ENCODE measurements at regions not wholly inside any gene's neighbourhood (a gene's known extent, or its start where the extent isn't known, plus 50 kb on each side); places are given as distances from the start of the nearest gene placed in this dataset.

GRCh38 chr5:25393256-25393655, 748.5 kb upstream of the CDH10 start:
- CTCF ChIA-PET = no interaction called here
- no peak overlapping the region for H3K27ac ChIP-seq (ENCODE audit: low read depth, low read length)
- no peaks in the 10 kb centered on the region for H3K27me3 ChIP-seq (ENCODE audit: control insufficient read depth, insufficient read depth, low read length)
- H3K9me3 ChIP-seq (ENCODE audit: control insufficient read depth, insufficient read depth, low read length) = no peaks in the 10 kb centered on the region
- TF ChIP-seq CTCF (IDR thresholded peaks at IDR 0.05; ENCODE audit: low read depth, low read length) = no peak
- POLR2A ChIA-PET = no interaction called here
- H3K4me3 ChIP-seq (ENCODE audit: low read depth, low read length) = no peak overlapping the region
- no peak for DNase-seq (ENCODE audit: low read depth, low spot score)

DNA sequence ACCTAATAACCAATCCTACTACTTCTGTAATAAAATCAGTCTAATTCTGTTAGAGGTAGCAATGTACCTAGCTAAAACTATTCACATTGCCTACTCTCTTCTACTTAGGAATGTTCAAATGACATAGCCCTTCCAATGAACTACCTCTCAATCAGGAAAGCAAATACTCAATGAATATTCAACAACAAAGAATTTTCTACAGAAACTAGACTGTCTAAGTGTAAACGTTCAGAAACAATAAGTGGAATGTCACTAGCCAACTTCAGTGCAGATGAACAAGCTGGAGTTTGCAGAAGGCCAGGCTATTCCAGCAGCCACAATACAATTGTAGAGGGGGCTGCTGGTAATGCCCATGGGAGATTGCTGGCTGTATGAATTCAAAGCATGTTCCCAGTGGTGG, 743.2 kb upstream of the CDH10 start:
- Histone ChIP-seq H3K27me3 (ENCODE audit: control insufficient read depth, insufficient read depth, low read length) (no peaks in the 10 kb centered on the region), H3K4me3 (ENCODE audit: low read depth, low read length) (no peak overlapping the region), H3K9me3 (ENCODE audit: control insufficient read depth, insufficient read depth, low read length) (no peaks in the 10 kb centered on the region; the same call in 1 of the 2 replicates), H3K27ac (ENCODE audit: low read depth, low read length) (no peak overlapping the region)
- POLR2A ChIA-PET = no interaction called here
- no peak for DNase-seq (ENCODE audit: low read depth, low spot score)
- CTCF ChIA-PET = no interaction called here
- TF ChIP-seq CTCF (IDR thresholded peaks at IDR 0.05; ENCODE audit: low read depth, low read length) = no peak

- no peaks in the 10 kb centered on the region for H3K27me3 ChIP-seq (ENCODE audit: control insufficient read depth, insufficient read depth, low read length)
- H3K27ac ChIP-seq (ENCODE audit: low read depth, low read length) = no peak overlapping the region
- no peak for DNase-seq (ENCODE audit: low read depth, low spot score)
- TF ChIP-seq CTCF (IDR thresholded peaks at IDR 0.05; ENCODE audit: low read depth, low read length) = no peak
- no peak overlapping the region for H3K4me3 ChIP-seq (ENCODE audit: low read depth, low read length)
- ChIA-PET POLR2A (no interaction called here), CTCF (no interaction called here)
- peaks cover 20% of the 10 kb centered on the region for H3K9me3 ChIP-seq (ENCODE audit: control insufficient read depth, insufficient read depth, low read length)
Measured at GRCh38 chr5:25362799-25363198, 718.0 kb upstream of the CDH10 start.

GRCh38 chr5:25358919-25359318, 714.1 kb upstream of the CDH10 start:
- Histone ChIP-seq H3K4me3 (ENCODE audit: low read depth, low read length) (no peak overlapping the region), H3K27ac (ENCODE audit: low read depth, low read length) (no peak overlapping the region), H3K27me3 (ENCODE audit: control insufficient read depth, insufficient read depth, low read length) (no peaks in the 10 kb centered on the region), H3K9me3 (ENCODE audit: control insufficient read depth, insufficient read depth, low read length) (peaks cover 23% of the 10 kb centered on the region)
- POLR2A ChIA-PET = no interaction called here
- TF ChIP-seq CTCF (IDR thresholded peaks at IDR 0.05; ENCODE audit: low read depth, low read length) = no peak
- CTCF ChIA-PET = no interaction called here
- DNase-seq (ENCODE audit: low read depth, low spot score) = no peak

- CTCF ChIA-PET = no interaction called here
- Histone ChIP-seq H3K27ac (ENCODE audit: low read depth, low read length) (no peak overlapping the region), H3K4me3 (ENCODE audit: low read depth, low read length) (no peak overlapping the region), H3K27me3 (ENCODE audit: control insufficient read depth, insufficient read depth, low read length) (no peaks in the 10 kb centered on the region), H3K9me3 (ENCODE audit: control insufficient read depth, insufficient read depth, low read length) (peaks cover 21% of the 10 kb centered on the region)
- POLR2A ChIA-PET = no interaction called here
- no peak for DNase-seq (ENCODE audit: low read depth, low spot score)
- TF ChIP-seq CTCF (IDR thresholded peaks at IDR 0.05; ENCODE audit: low read depth, low read length) = no peak
Measured at GRCh38 chr5:25357605-25358004, 712.8 kb upstream of the CDH10 start.

Data from AG04450 (cell line).